Cerebellar nuclear complex (tissue), 1 donor: ENCODE measurements at regions not wholly inside any gene's neighbourhood (a gene's known extent, or its start where the extent isn't known, plus 50 kb on each side); places are given as distances from the start of the nearest gene placed in this dataset.

ENCODE experiments used
- DNase-seq, 2 experiments: peaks; one replicate each; lab custom pipeline; 2025; lab: John Stamatoyannopoulos, UW

GRCh38 chr5:163622799-163623198 is 117.4 kb downstream of the MAT2B start:
- no peak for DNase-seq

GRCh38 chr5:163623524-163623923 is 118.1 kb downstream of the MAT2B start:
- DNase-seq = no peak

GRCh38 chr5:163623986-163624385 is 118.6 kb downstream of the MAT2B start:
- DNase-seq = no peak

GRCh38 chr5:163624431-163624830 is 119.0 kb downstream of the MAT2B start:
- no peak for DNase-seq

- no peak for DNase-seq
Observed at GRCh38 chr5:163626904-163627434, 121.5 kb downstream of the MAT2B start.

- no peak for DNase-seq
Observed at GRCh38 chr5:163631856-163632255, 126.4 kb downstream of the MAT2B start.

GRCh38 chr5:163633926-163634460 is 128.6 kb downstream of the MAT2B start:
- no peak for DNase-seq

- DNase-seq = no peak
Observed at GRCh38 chr5:163635631-163636030, 130.2 kb downstream of the MAT2B start.

GRCh38 chr5:163642904-163643303 is 137.5 kb downstream of the MAT2B start:
- no peak for DNase-seq

- no peak for DNase-seq
Observed at GRCh38 chr5:163645421-163646416, 140.3 kb downstream of the MAT2B start.

- DNase-seq = no peak
Observed at GRCh38 chr5:163649514-163649913, 144.1 kb downstream of the MAT2B start.

- DNase-seq = no peak
Observed at GRCh38 chr5:163653526-163653925, 148.1 kb downstream of the MAT2B start.

- no peak for DNase-seq
Observed at GRCh38 chr5:163658702-163659567, 153.5 kb downstream of the MAT2B start.

GRCh38 chr5:163659568-163659902 is 154.1 kb downstream of the MAT2B start:
- no peak for DNase-seq

GRCh38 chr5:163660486-163660885 is 155.1 kb downstream of the MAT2B start:
- DNase-seq = no peak

- no peak for DNase-seq
Observed at GRCh38 chr5:163661360-163661759, 155.9 kb downstream of the MAT2B start.

GRCh38 chr5:163670036-163670435 is 164.6 kb downstream of the MAT2B start:
- no peak for DNase-seq

GRCh38 chr5:163677092-163677491 is 171.7 kb downstream of the MAT2B start:
- DNase-seq = no peak

- no peak for DNase-seq
Observed at GRCh38 chr5:163682234-163682633, 176.8 kb downstream of the MAT2B start.

- no peak for DNase-seq
Observed at GRCh38 chr5:163687414-163687813, 182.0 kb downstream of the MAT2B start.

- DNase-seq = no peak
Observed at GRCh38 chr5:163692091-163692490, 186.7 kb downstream of the MAT2B start.
